Tibial nerve (tissue), 4 donors: ENCODE measurements at regions not wholly inside any gene's neighbourhood (a gene's known extent, or its start where the extent isn't known, plus 50 kb on each side); places are given as distances from the start of the nearest gene placed in this dataset.

Experiments
- CTCF ChIP-seq, 5 experiments: fragments of 200-600 bp in 3 of 5; fragments of 450-650 bp in 2 of 5; sonication (generic) in 3 of 5; IDR thresholded peaks; one replicate each; pipeline ENCODE4 v1.5.1; 2016 to 2019; ENCODE audit warnings: antibody characterized with exemption in 5 of 5, mild to moderate bottlenecking in 3 of 5, moderate library complexity in 2 of 5
- EP300 ChIP-seq, 2 donors: sonication (generic); formaldehyde crosslinking; IDR thresholded peaks; one replicate each; pipeline ENCODE4 v1.6.1; 2017; ENCODE audit warnings: antibody characterized with exemption in 2 of 2, mild to moderate bottlenecking in 1 of 2
- POLR2A ChIP-seq, 2 donors: fragments of 450-650 bp; IDR thresholded peaks; one replicate each; pipeline ENCODE4 v1.6.1; 2017; ENCODE audit warnings: antibody characterized with exemption in 2 of 2, mild to moderate bottlenecking in 2 of 2, moderate library complexity in 2 of 2

- TF ChIP-seq POLR2A (IDR thresholded peaks at IDR 0.05) (no peak), CTCF (IDR thresholded peaks at IDR 0.05) (no peak), EP300 (IDR thresholded peaks at IDR 0.05) (no peak)
Measured at GRCh38 chr10:76721891-76722505, 915.6 kb downstream of the KCNMA1 start.
